Stimulated activated CD8-positive, alpha-beta memory T cell treated with anti-CD3 and anti-CD28 coated beads, Interleukin-4, amount 100 ng/mL, for 48 hours (primary cell): ENCODE measurements at regions not wholly inside any gene's neighbourhood (a gene's known extent, or its start where the extent isn't known, plus 50 kb on each side); places are given as distances from the start of the nearest gene placed in this dataset.
A peak's percentile ranks its signal among the peaks of the same experiment; 100 is the strongest.
"Not testable (repeated sequence)": the region's sequence is repeated elsewhere in the genome, so short reads cannot be mapped to it uniquely, and the experiment has no call there.

ENCODE experiments used
- DNase-seq: peaks from one replicate; pipeline ENCODE4 v3.0.0-alpha.2; 2020

- DNase-seq, result peak; percentile 31
Observed at GRCh38 chr9:65223986-65224385, 61.0 kb downstream of the FOXD4L5 start.

DNA sequence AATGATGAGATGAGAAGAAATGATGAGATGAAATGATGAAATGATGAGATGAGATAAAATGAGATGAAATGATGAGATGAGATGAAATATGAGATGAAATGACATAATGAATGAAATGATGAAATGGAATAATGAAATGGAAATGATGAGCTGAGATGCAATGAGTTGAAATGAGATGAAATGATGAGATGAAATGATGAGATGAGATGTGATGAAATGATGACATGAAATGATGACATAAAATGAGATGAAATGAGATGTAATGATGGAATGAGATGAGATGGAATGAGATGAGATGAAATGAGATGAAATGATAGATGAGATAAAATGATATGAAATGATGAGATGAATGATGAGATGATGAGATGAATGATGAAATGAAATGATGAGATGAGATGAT is 76.2 kb downstream of the FOXD4L5 start:
- DNase-seq, result not testable (repeated sequence)

GRCh38 chr9:65207273-65207672 is 77.7 kb downstream of the FOXD4L5 start:
- not testable (repeated sequence) for DNase-seq

DNA sequence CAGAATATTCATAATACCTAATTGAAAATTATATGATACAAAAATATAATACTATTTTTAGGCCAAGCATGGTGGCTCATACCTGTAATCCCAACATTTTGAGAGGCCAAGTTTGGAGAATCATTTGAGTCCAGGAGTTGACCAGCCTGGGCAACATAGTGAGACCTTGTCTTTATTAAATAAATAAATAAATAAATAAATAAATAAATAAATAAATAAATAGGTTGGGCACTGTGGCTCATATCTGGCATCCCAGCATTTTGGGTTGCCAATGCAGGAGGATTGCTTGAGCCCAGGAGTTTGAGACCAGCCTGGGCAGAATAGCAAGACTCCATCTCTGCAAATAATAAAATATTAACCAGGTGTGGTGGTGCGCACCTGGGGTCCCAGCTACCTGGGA is 79.2 kb downstream of the FOXD4L5 start:
- not testable (repeated sequence) for DNase-seq

DNA sequence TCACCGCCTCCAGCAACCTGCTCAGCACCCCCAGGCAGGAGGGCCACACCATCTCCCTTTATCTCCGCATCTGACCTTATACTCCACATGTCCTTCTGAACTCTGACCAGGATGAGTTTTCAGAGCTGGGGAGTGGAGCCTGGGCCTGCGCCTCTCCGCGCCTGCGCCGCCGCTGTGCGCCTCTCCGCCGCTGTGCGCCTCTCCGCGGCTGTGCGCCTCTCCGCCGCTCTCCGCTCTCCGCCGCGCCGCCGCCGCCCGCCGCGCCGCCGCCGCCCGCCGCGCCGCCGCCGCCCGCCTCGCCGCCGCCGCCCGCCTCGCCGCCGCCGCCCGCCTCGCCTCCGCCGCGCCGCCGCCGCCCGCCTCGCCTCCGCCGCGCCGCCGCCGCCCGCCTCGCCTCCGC is 89.2 kb downstream of the FOXD4L5 start:
- not testable (repeated sequence) for DNase-seq

DNA sequence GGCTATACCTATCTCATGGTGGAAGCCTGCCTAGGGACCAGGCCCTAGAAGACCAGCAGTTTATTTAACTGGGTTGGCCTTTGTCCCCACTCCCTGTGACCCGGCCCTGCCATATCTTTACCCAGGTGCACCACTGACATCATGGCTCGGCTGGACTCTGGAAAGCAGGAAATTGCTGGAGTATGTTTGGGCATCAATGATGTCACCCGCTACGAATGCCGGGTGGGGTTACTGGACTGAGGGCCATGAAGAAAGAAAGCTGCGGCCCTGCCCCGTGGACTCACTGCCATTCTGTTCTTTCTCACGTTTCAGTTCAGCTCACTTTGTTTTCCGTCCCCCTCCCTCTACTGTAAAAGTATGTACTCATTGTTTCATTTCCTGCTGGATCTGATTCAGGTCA is 129.1 kb downstream of the FOXD4L5 start:
- DNase-seq, result not testable (repeated sequence)
